Germinal center (tissue), 1 donor: ENCODE measurements at regions not wholly inside any gene's neighbourhood (a gene's known extent, or its start where the extent isn't known, plus 50 kb on each side); places are given as distances from the start of the nearest gene placed in this dataset.
"Not testable (repeated sequence)": the region's sequence is repeated elsewhere in the genome, so short reads cannot be mapped to it uniquely, and the experiment has no call there.

Experiments used
- DNase-seq: peaks from one replicate; pipeline ENCODE4 v3.0.0; 2012; ENCODE audit warnings: mixed read lengths, low spot score

GRCh38 chr12:127582074-127582473 lies 684.9 kb upstream of the TMEM132C start:
- no peak for DNase-seq

GRCh38 chr12:127583041-127583440 lies 683.9 kb upstream of the TMEM132C start:
- no peak for DNase-seq

- DNase-seq: no peak
These were observed 678.7 kb upstream of the TMEM132C start for GRCh38 chr12:127588249-127588648.

GRCh38 chr12:127589541-127589940 lies 677.4 kb upstream of the TMEM132C start:
- DNase-seq: no peak

- no peak for DNase-seq
These were observed 676.1 kb upstream of the TMEM132C start for GRCh38 chr12:127590868-127591267.

- no peak for DNase-seq
These were observed 674.7 kb upstream of the TMEM132C start for GRCh38 chr12:127592245-127592644.

- DNase-seq: no peak
These were observed 672.5 kb upstream of the TMEM132C start for GRCh38 chr12:127594351-127594970.

- no peak for DNase-seq
These were observed 671.5 kb upstream of the TMEM132C start for GRCh38 chr12:127595506-127595905.

GRCh38 chr12:127596891-127597290 lies 670.1 kb upstream of the TMEM132C start:
- DNase-seq: no peak

GRCh38 chr12:127599436-127599835 lies 667.5 kb upstream of the TMEM132C start:
- DNase-seq: no peak

- no peak for DNase-seq
These were observed 666.8 kb upstream of the TMEM132C start for GRCh38 chr12:127600211-127600610.

- DNase-seq: no peak
These were observed 660.4 kb upstream of the TMEM132C start for GRCh38 chr12:127606476-127607015.

GRCh38 chr12:127607146-127607725 lies 659.7 kb upstream of the TMEM132C start:
- no peak for DNase-seq

GRCh38 chr12:127608359-127608758 lies 658.6 kb upstream of the TMEM132C start:
- DNase-seq: not testable (repeated sequence)

GRCh38 chr12:127613056-127613455 lies 653.9 kb upstream of the TMEM132C start:
- DNase-seq: no peak

- DNase-seq: no peak
These were observed 646.9 kb upstream of the TMEM132C start for GRCh38 chr12:127619869-127620734.

- no peak for DNase-seq
These were observed 646.1 kb upstream of the TMEM132C start for GRCh38 chr12:127620735-127621355.

- DNase-seq: no peak
These were observed 645.6 kb upstream of the TMEM132C start for GRCh38 chr12:127621366-127621765.

- DNase-seq: no peak
These were observed 643.6 kb upstream of the TMEM132C start for GRCh38 chr12:127623362-127623761.

GRCh38 chr12:127625176-127625771 lies 641.7 kb upstream of the TMEM132C start:
- DNase-seq: no peak

- no peak for DNase-seq
These were observed 638.3 kb upstream of the TMEM132C start for GRCh38 chr12:127628645-127629044.
